HepG2 (cell line): ENCODE measurements at regions not wholly inside any gene's neighbourhood (a gene's known extent, or its start where the extent isn't known, plus 50 kb on each side); places are given as distances from the start of the nearest gene placed in this dataset.

ENCODE experiments used
- ATAC-seq: fragments of 200-7000 bp; cut with Tn5 transposase; 3 replicates; pipeline ENCODE4 v1.9.1; 2020; ENCODE audit warnings: mild to moderate bottlenecking, moderate library complexity
- BruUV-seq: library from RNA; stranded (reverse); fragments of 400-500 nt; replicated peaks from 2 replicates; lab custom pipeline; 2021; lab: Mats Ljungman, UMichigan
- CTCF ChIA-PET: fragments of 300-600 bp; formaldehyde crosslinking; extraction: SDS; loops from one replicate; lab custom pipeline; 2021; ENCODE audit warnings: low total read pairs, inconsistent platforms, low intra/inter-chr PET ratio; lab: Yijun Ruan, JAX
- POLR2A ChIA-PET: fragments of 350-600 bp; sonication (Branson Sonifier 250); formaldehyde crosslinking; loops from one replicate; lab custom pipeline; 2020; ENCODE audit warnings: antibody characterized with exemption, inconsistent platforms; lab: Yijun Ruan, JAX
- DNase-seq: peaks from one replicate; pipeline ENCODE4 v3.0.0-alpha.2; 2015; ENCODE audit warnings: low spot score
- FAIRE-seq: peaks from 3 replicates; lab custom pipeline; 2011; peaks lifted over from hg19 to GRCh38; lab: Jason Lieb, UNC
- H2AFZ ChIP-seq: one replicate; pipeline ENCODE4 v1.6.1; 2011; ENCODE audit warnings: low read length, inconsistent platforms
- H3K27ac ChIP-seq: fragments of 300-600 bp; 3 replicates; pipeline ENCODE4 v1.8.0; 2011; ENCODE audit warnings: mixed run types, mild to moderate bottlenecking, mixed read lengths, low read length, inconsistent platforms; ENCODE audit not compliant: insufficient read depth; ENCODE audit errors: extremely low read length
- H3K27me3 ChIP-seq, 2 experiments: fragments of 200-600 bp in 1 of 2; 2 replicates in 1 of 2; 3 replicates in 1 of 2; pipeline versions ENCODE4 v1.6.0 to v1.8.0; 2011; ENCODE audit warnings: low read length in 2 of 2, mild to moderate bottlenecking in 2 of 2, moderate library complexity in 2 of 2, inconsistent platforms in 1 of 2; ENCODE audit not compliant: insufficient read depth in 2 of 2, control insufficient read depth in 1 of 2
- H3K36me3 ChIP-seq, 2 experiments: fragments of 200-600 bp in 1 of 2; replicated peaks in 1 of 2; 2 replicates in 1 of 2; 3 replicates in 1 of 2; pipeline versions ENCODE4 v1.5.1 to v1.8.0; 2011; ENCODE audit warnings: low read length in 2 of 2, inconsistent platforms in 1 of 2; ENCODE audit not compliant: insufficient read depth in 2 of 2, control insufficient read depth in 1 of 2
- H3K4me1 ChIP-seq: 2 replicates; pipeline ENCODE4 v1.5.1; 2012; ENCODE audit warnings: low read length, inconsistent platforms; ENCODE audit not compliant: insufficient read depth
- H3K4me2 ChIP-seq: 2 replicates; pipeline ENCODE4 v1.6.0; 2011; ENCODE audit warnings: low read depth, low read length, inconsistent platforms
- H3K4me3 ChIP-seq, 3 experiments: fragments of 200-600 bp in 1 of 3; sonication (generic), shearing (Covaris generic) in 1 of 3; replicated peaks in 1 of 3; 2 replicates each; pipeline ENCODE4 v1.5.1; 2011 to 2016; ENCODE audit warnings: low read length in 3 of 3, inconsistent platforms in 2 of 3, low read depth in 2 of 3, mild to moderate bottlenecking in 2 of 3, control low read depth in 1 of 3, mixed read lengths in 1 of 3; ENCODE audit not compliant: insufficient read depth in 1 of 3
- H3K79me2 ChIP-seq: one replicate; pipeline ENCODE4 v1.6.1; 2011; ENCODE audit warnings: low read length, inconsistent platforms; ENCODE audit not compliant: insufficient read depth
- H3K9ac ChIP-seq: 2 replicates; pipeline ENCODE4 v1.6.0; 2011; ENCODE audit warnings: mild to moderate bottlenecking, low read depth, low read length, inconsistent platforms; ENCODE audit not compliant: insufficient read depth
- H3K9me3 ChIP-seq: 2 replicates; pipeline ENCODE4 v1.5.1; 2012; ENCODE audit warnings: mild to moderate bottlenecking, low read length
- H4K20me1 ChIP-seq: 2 replicates; pipeline ENCODE4 v1.6.0; 2011; ENCODE audit warnings: inconsistent platforms, mild to moderate bottlenecking, low read length, moderate library complexity; ENCODE audit not compliant: insufficient read depth
- CAMTA2 ChIP-seq: sonication (generic); formaldehyde crosslinking; IDR thresholded peaks from 2 replicates; pipeline ENCODE4 v1.4.0; 2020; ENCODE audit warnings: mild to moderate bottlenecking, missing genetic modification reagents, borderline replicate concordance
- CEBPB ChIP-seq: IDR thresholded peaks from 2 replicates; pipeline ENCODE4 v1.6.1; 2011; ENCODE audit warnings: low read depth, low read length, improper control_type of control experiment, borderline replicate concordance
- E2F1 ChIP-seq: sonication (generic); formaldehyde crosslinking; IDR thresholded peaks from 2 replicates; pipeline ENCODE4 v1.5.0; 2020; ENCODE audit warnings: missing genetic modification reagents
- ERF ChIP-seq: IDR thresholded peaks from 2 replicates; pipeline ENCODE4 v1.6.1; 2018; ENCODE audit warnings: missing biosample characterization, missing genetic modification reagents
- FOSL1 ChIP-seq: sonication (generic); formaldehyde crosslinking; IDR thresholded peaks from 2 replicates; pipeline ENCODE4 v1.9.0; 2021; ENCODE audit warnings: missing genetic modification reagents, borderline replicate concordance
- HNF4A ChIP-seq: sonication (generic); formaldehyde crosslinking; IDR thresholded peaks from 2 replicates; pipeline ENCODE4 v1.4.0; 2020; ENCODE audit warnings: missing genetic modification reagents
- KLF6 ChIP-seq: IDR thresholded peaks from 2 replicates; pipeline ENCODE4 v1.8.0; 2016; ENCODE audit warnings: missing biosample characterization, missing genetic modification reagents
- PAX8 ChIP-seq: sonication (generic); formaldehyde crosslinking; IDR thresholded peaks from 2 replicates; pipeline ENCODE4 v1.8.0; 2022; ENCODE audit warnings: mild to moderate bottlenecking, missing genetic modification reagents, borderline replicate concordance
- TEAD2 ChIP-seq: sonication (generic); formaldehyde crosslinking; IDR thresholded peaks from 2 replicates; pipeline ENCODE4 v1.9.0; 2021; ENCODE audit warnings: missing genetic modification reagents
- ZMYM2 ChIP-seq: sonication (generic); formaldehyde crosslinking; IDR thresholded peaks from 2 replicates; pipeline ENCODE4 v1.8.0; 2022; ENCODE audit warnings: mild to moderate bottlenecking, missing genetic modification reagents
- ZNF12 ChIP-seq: sonication (generic); formaldehyde crosslinking; IDR thresholded peaks from 2 replicates; pipeline ENCODE4 v1.5.0; 2020; ENCODE audit warnings: missing genetic modification reagents
- ZNF225 ChIP-seq: sonication (generic); formaldehyde crosslinking; IDR thresholded peaks from 2 replicates; pipeline ENCODE4 v1.4.0; 2020; ENCODE audit warnings: mild to moderate bottlenecking, missing genetic modification reagents
- ZNF230 ChIP-seq: sonication (generic); formaldehyde crosslinking; IDR thresholded peaks from 2 replicates; pipeline ENCODE4 v1.4.0; 2020; ENCODE audit warnings: mild to moderate bottlenecking, missing genetic modification reagents
- ZNF331 ChIP-seq: sonication (generic); formaldehyde crosslinking; IDR thresholded peaks from 2 replicates; pipeline ENCODE4 v1.4.0; 2020; ENCODE audit warnings: missing genetic modification reagents
- ZNF550 ChIP-seq: sonication (generic); formaldehyde crosslinking; IDR thresholded peaks from 2 replicates; pipeline ENCODE4 v1.4.0; 2020; ENCODE audit warnings: mild to moderate bottlenecking, missing genetic modification reagents, borderline replicate concordance
- ZNF557 ChIP-seq: sonication (generic); formaldehyde crosslinking; IDR thresholded peaks from 2 replicates; pipeline ENCODE4 v1.4.0; 2020; ENCODE audit warnings: missing genetic modification reagents
- ZNF7 ChIP-seq: IDR thresholded peaks from 2 replicates; pipeline ENCODE4 v1.6.1; 2016; ENCODE audit warnings: missing biosample characterization, missing genetic modification reagents
- WGBS: methylation state at CpG from one replicate; pipeline ENCODE4 v1.1.6; 2017; ENCODE audit warnings: low lambda C conversion rate; 5-methylcytosine and 5-hydroxymethylcytosine counted together
- in situ Hi-C: cut with HindIII; loops from 2 replicates; pipeline ENCODE4 v1.10.0; 2017; ENCODE audit warnings: low pct_unique_long_range_greater_than_20kb; ENCODE audit not compliant: extremely low pct_ligation_motif_present
- intact Hi-C: fragments of 100-400 bp; cut with micrococcal nuclease; formaldehyde crosslinking; loops from one replicate; pipeline ENCODE4 v1.10.0; 2022; ENCODE audit not compliant: unreplicated experiment
- TF ChIP-seq, protein P1 (sequence below): sonication (generic); formaldehyde crosslinking; IDR thresholded peaks from 2 replicates; pipeline ENCODE4 v1.4.0; 2020; ENCODE audit warnings: missing genetic modification reagents
- TF ChIP-seq, protein P2 (sequence below): IDR thresholded peaks from 2 replicates; pipeline ENCODE4 v1.6.1; 2016; ENCODE audit warnings: low read depth
- TF ChIP-seq, protein P3 (sequence below): sonication (generic); formaldehyde crosslinking; IDR thresholded peaks from 2 replicates; pipeline ENCODE4 v1.5.1; 2020; ENCODE audit warnings: mild to moderate bottlenecking, missing genetic modification reagents, borderline replicate concordance

DNA sequence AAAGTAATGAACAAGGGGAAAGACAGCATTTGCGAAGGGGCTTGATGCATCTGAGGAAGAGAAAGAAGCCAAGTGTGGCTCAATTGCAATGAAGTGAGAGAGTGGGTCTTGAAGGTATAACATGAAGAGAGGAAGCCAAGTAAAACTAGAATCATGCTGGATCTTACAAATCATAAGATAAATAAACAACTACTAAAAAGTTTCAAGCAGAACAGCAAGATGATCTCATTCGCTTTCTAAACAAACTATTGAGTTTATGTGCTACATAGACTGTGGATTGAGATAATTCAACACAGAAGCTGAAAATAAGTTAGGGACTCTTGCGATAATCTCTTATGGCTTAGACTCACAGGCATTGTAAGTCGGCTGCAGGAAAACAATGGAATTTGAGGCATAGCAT lies 1310.5 kb upstream of the NRXN1 start (continued):
- TF ChIP-seq ZNF225: no peak
- TF ChIP-seq, protein P1, sequence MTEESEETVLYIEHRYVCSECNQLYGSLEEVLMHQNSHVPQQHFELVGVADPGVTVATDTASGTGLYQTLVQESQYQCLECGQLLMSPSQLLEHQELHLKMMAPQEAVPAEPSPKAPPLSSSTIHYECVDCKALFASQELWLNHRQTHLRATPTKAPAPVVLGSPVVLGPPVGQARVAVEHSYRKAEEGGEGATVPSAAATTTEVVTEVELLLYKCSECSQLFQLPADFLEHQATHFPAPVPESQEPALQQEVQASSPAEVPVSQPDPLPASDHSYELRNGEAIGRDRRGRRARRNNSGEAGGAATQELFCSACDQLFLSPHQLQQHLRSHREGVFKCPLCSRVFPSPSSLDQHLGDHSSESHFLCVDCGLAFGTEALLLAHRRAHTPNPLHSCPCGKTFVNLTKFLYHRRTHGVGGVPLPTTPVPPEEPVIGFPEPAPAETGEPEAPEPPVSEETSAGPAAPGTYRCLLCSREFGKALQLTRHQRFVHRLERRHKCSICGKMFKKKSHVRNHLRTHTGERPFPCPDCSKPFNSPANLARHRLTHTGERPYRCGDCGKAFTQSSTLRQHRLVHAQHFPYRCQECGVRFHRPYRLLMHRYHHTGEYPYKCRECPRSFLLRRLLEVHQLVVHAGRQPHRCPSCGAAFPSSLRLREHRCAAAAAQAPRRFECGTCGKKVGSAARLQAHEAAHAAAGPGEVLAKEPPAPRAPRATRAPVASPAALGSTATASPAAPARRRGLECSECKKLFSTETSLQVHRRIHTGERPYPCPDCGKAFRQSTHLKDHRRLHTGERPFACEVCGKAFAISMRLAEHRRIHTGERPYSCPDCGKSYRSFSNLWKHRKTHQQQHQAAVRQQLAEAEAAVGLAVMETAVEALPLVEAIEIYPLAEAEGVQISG: no peak
- TF ChIP-seq ZNF12 (CRISPR knock-in tag): no peak
- no peak for TF ChIP-seq ZNF331 (CRISPR knock-in tag)
- TF ChIP-seq ZNF557 (CRISPR knock-in tag): no peak
- no peak for TF ChIP-seq CAMTA2 (CRISPR knock-in tag)
- TF ChIP-seq ZNF230 (CRISPR knock-in tag): no peak
- TF ChIP-seq, protein P2, sequence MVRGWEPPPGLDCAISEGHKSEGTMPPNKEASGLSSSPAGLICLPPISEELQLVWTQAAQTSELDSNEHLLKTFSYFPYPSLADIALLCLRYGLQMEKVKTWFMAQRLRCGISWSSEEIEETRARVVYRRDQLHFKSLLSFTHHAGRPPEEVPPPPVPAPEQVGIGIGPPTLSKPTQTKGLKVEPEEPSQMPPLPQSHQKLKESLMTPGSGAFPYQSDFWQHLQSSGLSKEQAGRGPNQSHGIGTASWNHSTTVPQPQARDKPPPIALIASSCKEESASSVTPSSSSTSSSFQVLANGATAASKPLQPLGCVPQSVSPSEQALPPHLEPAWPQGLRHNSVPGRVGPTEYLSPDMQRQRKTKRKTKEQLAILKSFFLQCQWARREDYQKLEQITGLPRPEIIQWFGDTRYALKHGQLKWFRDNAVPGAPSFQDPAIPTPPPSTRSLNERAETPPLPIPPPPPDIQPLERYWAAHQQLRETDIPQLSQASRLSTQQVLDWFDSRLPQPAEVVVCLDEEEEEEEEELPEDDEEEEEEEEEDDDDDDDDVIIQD: no peak
- no peak for TF ChIP-seq KLF6 (CRISPR knock-in tag)
- TF ChIP-seq, all 625 proteins: peak for 0

DNA sequence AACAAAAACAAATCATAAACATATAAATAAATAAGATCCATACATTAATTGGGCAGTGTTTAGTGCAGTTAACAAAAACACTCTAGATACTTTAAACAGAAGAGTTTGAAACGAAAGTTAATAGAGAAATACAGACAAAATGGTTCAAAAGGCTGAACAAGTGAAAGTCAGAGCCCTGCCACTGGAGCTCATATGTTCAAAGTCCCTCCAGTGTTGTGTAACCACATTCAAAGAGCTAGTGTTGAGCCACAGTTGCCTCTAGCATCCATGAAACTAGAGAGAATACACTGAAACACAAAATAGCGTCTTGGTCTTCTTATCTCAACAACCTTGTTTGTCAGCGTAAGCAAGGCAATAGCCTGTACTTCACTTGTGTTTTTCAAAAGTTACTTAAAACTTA lies 1309.8 kb upstream of the NRXN1 start:
- BruUV-seq: no TSS peak
- no peak overlapping the region for H3K9ac ChIP-seq
- intact Hi-C loops (no loop called here), in situ Hi-C loops (no loop called here)
- H3K4me1 ChIP-seq: no peaks in the 10 kb centered on the region
- FAIRE-seq (peak; percentile 18), DNase-seq (peak; percentile 24), ATAC-seq (peak; percentile 53; the same call in 1 of the 3 replicates)
- WGBS: 5% methylated on average over 3 of the region's 3 CpGs
- no peaks in the 10 kb centered on the region for H3K27me3 ChIP-seq
- H3K9me3 ChIP-seq: peaks cover 67% of the 10 kb centered on the region
- H3K4me3 ChIP-seq: no peak overlapping the region
- ChIA-PET POLR2A (no interaction called here), CTCF (no interaction called here)
- no peaks in the 10 kb centered on the region for H3K79me2 ChIP-seq
- H2AFZ ChIP-seq: no peak overlapping the region
- no peak overlapping the region for H3K27ac ChIP-seq
- no peaks in the 10 kb centered on the region for H4K20me1 ChIP-seq
- H3K4me2 ChIP-seq: peak overlapping the region; percentile 16; the same call in 1 of the 2 replicates
- H3K36me3 ChIP-seq: no peaks in the 10 kb centered on the region
- peak; percentile 65 for TF ChIP-seq HNF4A (CRISPR knock-in tag)
- no peak for TF ChIP-seq ERF (CRISPR knock-in tag)
- no peak for TF ChIP-seq ZNF7 (CRISPR knock-in tag)
- TF ChIP-seq, protein P3, sequence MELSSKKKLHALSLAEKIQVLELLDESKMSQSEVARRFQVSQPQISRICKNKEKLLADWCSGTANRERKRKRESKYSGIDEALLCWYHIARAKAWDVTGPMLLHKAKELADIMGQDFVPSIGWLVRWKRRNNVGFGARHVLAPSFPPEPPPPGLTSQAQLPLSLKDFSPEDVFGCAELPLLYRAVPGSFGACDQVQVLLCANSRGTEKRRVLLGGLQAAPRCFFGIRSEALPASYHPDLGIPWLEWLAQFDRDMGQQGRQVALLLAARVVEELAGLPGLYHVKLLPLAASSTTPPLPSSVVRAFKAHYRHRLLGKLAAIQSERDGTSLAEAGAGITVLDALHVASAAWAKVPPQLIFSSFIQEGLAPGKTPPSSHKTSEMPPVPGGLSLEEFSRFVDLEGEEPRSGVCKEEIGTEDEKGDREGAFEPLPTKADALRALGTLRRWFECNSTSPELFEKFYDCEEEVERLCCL: no peak
- TF ChIP-seq TEAD2 (CRISPR knock-in tag): no peak
- no peak for TF ChIP-seq ZMYM2 (CRISPR knock-in tag)
- no peak for TF ChIP-seq FOSL1 (CRISPR knock-in tag)
- TF ChIP-seq CEBPB: peak; percentile 83
- no peak for TF ChIP-seq PAX8 (CRISPR knock-in tag)
- no peak for TF ChIP-seq ZNF550 (CRISPR knock-in tag)
- no peak for TF ChIP-seq E2F1
- TF ChIP-seq ZNF331 (CRISPR knock-in tag): 0 out of 2 replicates have a peak, but pooled peaks have one; percentile 38
